ENCODE measurements at regions not wholly inside any gene's neighbourhood (a gene's known extent, or its start where the extent isn't known, plus 50 kb on each side); places are given as distances from the start of the nearest gene placed in this dataset.
"Not testable (repeated sequence)": the region's sequence is repeated elsewhere in the genome, so short reads cannot be mapped to it uniquely, and the experiment has no call there.

- no peaks in the 10 kb centered on the region for H3K9me3 Mint-ChIP-seq
- no peak overlapping the region for H3K27ac Mint-ChIP-seq
- H3K36me3 Mint-ChIP-seq (ENCODE audit: low read depth) = no peaks in the 10 kb centered on the region
- no peaks in the 10 kb centered on the region for H3K27me3 Mint-ChIP-seq (ENCODE audit: low read depth, poor library complexity)
- H3K4me3 Mint-ChIP-seq = no peak overlapping the region
- DNase-seq = no peak
- no peaks in the 10 kb centered on the region for H3K4me1 Mint-ChIP-seq
- TF ChIP-seq CTCF (IDR thresholded peaks at IDR 0.05) = no peak
Observed at GRCh38 chr3:96466441-96466840, 348.0 kb upstream of the EPHA6 start.

DNA sequence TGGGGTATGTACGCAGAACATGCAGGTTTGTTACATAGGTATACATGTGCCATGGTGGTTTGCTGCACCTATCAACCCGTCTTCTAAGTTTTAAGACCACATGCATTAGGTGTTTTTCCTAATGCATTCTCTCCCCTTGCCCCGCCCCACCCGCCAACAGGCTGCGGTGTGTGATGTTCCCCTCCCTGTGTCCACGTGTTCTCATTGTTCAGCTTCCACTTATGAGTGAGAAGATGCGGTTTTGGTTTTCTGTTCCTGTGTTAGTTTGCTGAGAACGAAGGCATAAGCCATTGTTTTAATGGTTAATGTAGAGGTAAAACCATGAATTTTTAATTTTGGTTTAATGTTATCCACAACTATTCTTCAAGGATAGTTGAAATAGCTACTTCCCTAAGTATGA lies 346.8 kb upstream of the EPHA6 start:
- no peak for TF ChIP-seq CTCF (IDR thresholded peaks at IDR 0.05)
- H3K27me3 Mint-ChIP-seq (ENCODE audit: low read depth, poor library complexity) = no peaks in the 10 kb centered on the region
- DNase-seq = no peak
- no peak overlapping the region for H3K27ac Mint-ChIP-seq
- H3K4me1 Mint-ChIP-seq = no peaks in the 10 kb centered on the region
- no peaks in the 10 kb centered on the region for H3K9me3 Mint-ChIP-seq
- H3K4me3 Mint-ChIP-seq = no peak overlapping the region
- no peaks in the 10 kb centered on the region for H3K36me3 Mint-ChIP-seq (ENCODE audit: low read depth)

DNA sequence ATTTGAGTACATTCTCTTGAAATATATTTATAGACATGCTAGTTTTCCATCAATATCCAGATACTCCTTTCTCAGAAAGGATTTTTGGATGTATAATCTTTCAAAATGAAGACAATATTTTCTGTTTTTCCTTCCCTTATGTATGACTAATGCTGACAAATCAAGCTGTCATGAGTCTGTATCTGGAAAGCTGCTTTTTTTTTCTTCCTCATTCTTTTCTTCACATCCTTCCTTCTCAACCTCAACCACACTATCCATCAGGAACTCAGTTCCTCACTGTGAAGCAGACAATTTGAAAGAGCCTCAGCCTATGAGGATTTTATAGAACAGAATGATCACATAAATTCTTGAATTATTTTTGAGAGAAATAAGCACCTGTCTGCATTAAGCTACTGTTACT lies 335.9 kb upstream of the EPHA6 start:
- no peak overlapping the region for H3K27ac Mint-ChIP-seq
- H3K36me3 Mint-ChIP-seq (ENCODE audit: low read depth) = no peaks in the 10 kb centered on the region
- no peaks in the 10 kb centered on the region for H3K27me3 Mint-ChIP-seq (ENCODE audit: low read depth, poor library complexity)
- H3K9me3 Mint-ChIP-seq = no peaks in the 10 kb centered on the region
- DNase-seq = no peak
- H3K4me1 Mint-ChIP-seq = no peaks in the 10 kb centered on the region
- no peak for TF ChIP-seq CTCF (IDR thresholded peaks at IDR 0.05)
- H3K4me3 Mint-ChIP-seq = no peak overlapping the region

- H3K4me3 Mint-ChIP-seq = no peak overlapping the region
- no peaks in the 10 kb centered on the region for H3K9me3 Mint-ChIP-seq
- no peak for DNase-seq
- H3K36me3 Mint-ChIP-seq (ENCODE audit: low read depth) = no peaks in the 10 kb centered on the region
- H3K27me3 Mint-ChIP-seq (ENCODE audit: low read depth, poor library complexity) = no peaks in the 10 kb centered on the region
- TF ChIP-seq CTCF (IDR thresholded peaks at IDR 0.05) = no peak
- no peaks in the 10 kb centered on the region for H3K4me1 Mint-ChIP-seq
- no peak overlapping the region for H3K27ac Mint-ChIP-seq
Observed at GRCh38 chr3:96480881-96481280, 333.5 kb upstream of the EPHA6 start.

DNA sequence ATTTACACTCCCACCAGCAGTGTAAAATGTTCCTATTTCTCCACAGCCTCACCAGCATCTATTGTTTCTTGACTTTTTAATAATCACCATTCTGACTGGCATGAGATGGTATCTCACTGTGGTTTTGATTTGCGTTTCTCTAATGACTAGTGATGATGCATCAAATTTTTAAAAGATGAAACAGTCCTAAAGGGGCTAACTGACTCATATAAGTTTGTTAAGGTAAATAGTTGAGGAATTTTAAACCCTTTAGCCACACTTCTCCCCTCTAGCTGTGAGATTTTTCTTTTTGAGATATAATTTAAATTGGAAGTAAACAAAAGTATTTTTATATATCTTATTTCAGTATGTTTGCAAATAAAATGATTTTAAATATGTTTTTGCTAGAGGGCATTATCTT lies 331.2 kb upstream of the EPHA6 start:
- H3K36me3 Mint-ChIP-seq (ENCODE audit: low read depth); H3K27ac Mint-ChIP-seq; H3K4me3 Mint-ChIP-seq; H3K4me1 Mint-ChIP-seq; H3K27me3 Mint-ChIP-seq (ENCODE audit: low read depth, poor library complexity); H3K9me3 Mint-ChIP-seq; DNase-seq: not testable (repeated sequence)

DNA sequence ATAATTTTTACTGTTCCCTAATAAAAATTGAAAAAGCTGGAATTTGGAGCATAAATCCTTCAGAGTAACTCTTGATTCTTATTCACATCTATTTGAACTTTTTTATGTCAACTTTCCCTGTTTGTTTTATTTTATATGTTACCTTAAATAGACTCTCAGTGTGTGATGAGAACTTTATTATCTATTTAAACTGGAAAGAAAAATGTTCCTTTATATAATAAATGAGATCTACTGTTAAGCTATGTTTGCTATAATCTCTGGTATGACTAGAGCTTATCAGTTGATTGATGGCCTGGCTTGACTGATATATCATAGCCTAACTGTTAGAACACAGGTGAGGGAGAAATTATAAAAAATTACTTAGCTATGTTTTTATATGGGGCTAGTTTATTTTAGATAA lies 330.6 kb upstream of the EPHA6 start:
- H3K27me3 Mint-ChIP-seq (ENCODE audit: low read depth, poor library complexity) = no peaks in the 10 kb centered on the region
- no peaks in the 10 kb centered on the region for H3K36me3 Mint-ChIP-seq (ENCODE audit: low read depth)
- no peak overlapping the region for H3K27ac Mint-ChIP-seq
- no peak for DNase-seq
- no peaks in the 10 kb centered on the region for H3K9me3 Mint-ChIP-seq
- H3K4me3 Mint-ChIP-seq = no peak overlapping the region
- H3K4me1 Mint-ChIP-seq = no peaks in the 10 kb centered on the region
- no peak for TF ChIP-seq CTCF (IDR thresholded peaks at IDR 0.05)

GRCh38 chr3:96488708-96489107 lies 325.7 kb upstream of the EPHA6 start:
- Mint-ChIP-seq H3K4me3 (no peak overlapping the region), H3K27ac (no peak overlapping the region), H3K36me3 (ENCODE audit: low read depth) (no peaks in the 10 kb centered on the region), H3K9me3 (peaks cover 4% of the 10 kb centered on the region), H3K27me3 (ENCODE audit: low read depth, poor library complexity) (no peaks in the 10 kb centered on the region), H3K4me1 (no peaks in the 10 kb centered on the region)
- DNase-seq = no peak
- no peak for TF ChIP-seq CTCF (IDR thresholded peaks at IDR 0.05)
